Epithelial cell of proximal tubule (primary cell): ENCODE measurements at regions not wholly inside any gene's neighbourhood (a gene's known extent, or its start where the extent isn't known, plus 50 kb on each side); places are given as distances from the start of the nearest gene placed in this dataset.
A peak's percentile ranks its signal among the peaks of the same experiment; 100 is the strongest.

Experiments
- DNase-seq: peaks from one replicate; pipeline ENCODE4 v3.0.0-alpha.2; 2011; ENCODE audit warnings: low read depth
- H3K4me3 ChIP-seq: 2 replicates; pipeline ENCODE4 v1.5.1; 2011; ENCODE audit warnings: low read depth, mild to moderate bottlenecking, low read length
- TF ChIP-seq, protein P1 (sequence below): conservative IDR thresholded peaks from 2 replicates; pipeline ENCODE4 v1.5.1; 2012; ENCODE audit warnings: low read depth, mild to moderate bottlenecking, low read length

- TF ChIP-seq, protein P1, sequence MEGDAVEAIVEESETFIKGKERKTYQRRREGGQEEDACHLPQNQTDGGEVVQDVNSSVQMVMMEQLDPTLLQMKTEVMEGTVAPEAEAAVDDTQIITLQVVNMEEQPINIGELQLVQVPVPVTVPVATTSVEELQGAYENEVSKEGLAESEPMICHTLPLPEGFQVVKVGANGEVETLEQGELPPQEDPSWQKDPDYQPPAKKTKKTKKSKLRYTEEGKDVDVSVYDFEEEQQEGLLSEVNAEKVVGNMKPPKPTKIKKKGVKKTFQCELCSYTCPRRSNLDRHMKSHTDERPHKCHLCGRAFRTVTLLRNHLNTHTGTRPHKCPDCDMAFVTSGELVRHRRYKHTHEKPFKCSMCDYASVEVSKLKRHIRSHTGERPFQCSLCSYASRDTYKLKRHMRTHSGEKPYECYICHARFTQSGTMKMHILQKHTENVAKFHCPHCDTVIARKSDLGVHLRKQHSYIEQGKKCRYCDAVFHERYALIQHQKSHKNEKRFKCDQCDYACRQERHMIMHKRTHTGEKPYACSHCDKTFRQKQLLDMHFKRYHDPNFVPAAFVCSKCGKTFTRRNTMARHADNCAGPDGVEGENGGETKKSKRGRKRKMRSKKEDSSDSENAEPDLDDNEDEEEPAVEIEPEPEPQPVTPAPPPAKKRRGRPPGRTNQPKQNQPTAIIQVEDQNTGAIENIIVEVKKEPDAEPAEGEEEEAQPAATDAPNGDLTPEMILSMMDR, result no peak
- DNase-seq, result no peak
- H3K4me3 ChIP-seq, result no peak overlapping the region
Measured at GRCh38 chr2:71850306-71850801, 297.3 kb downstream of the CYP26B1 start.

- no peak overlapping the region for H3K4me3 ChIP-seq
- no peak for DNase-seq
- TF ChIP-seq, protein P1, result no peak
Measured at GRCh38 chr2:71849607-71850305, 297.9 kb downstream of the CYP26B1 start.

DNA sequence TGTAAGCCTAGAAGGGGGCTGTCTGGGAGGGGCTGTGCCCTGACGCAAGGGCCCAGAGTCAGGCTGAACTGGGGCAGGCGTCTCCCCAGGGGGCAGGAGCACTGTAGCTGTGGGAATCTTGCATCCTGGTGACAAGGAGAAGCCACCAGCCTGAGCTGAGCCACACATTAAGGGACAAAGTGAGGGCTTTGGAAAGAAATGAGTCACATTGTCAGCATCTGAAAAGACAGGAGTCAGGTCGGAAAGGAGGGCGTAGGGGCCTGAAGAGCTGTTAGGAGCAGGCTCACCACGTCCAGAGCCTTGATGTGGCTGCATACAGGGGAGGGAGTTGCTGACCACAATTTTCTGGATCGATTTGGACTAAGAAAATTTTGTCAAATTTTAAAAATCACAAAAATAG is 298.6 kb downstream of the CYP26B1 start:
- no peak for DNase-seq
- H3K4me3 ChIP-seq, result no peak overlapping the region
- TF ChIP-seq, protein P1, result no peak

- TF ChIP-seq, protein P1, result no peak
- no peak overlapping the region for H3K4me3 ChIP-seq
- no peak for DNase-seq
Measured at GRCh38 chr2:71846669-71847291, 300.9 kb downstream of the CYP26B1 start.

DNA sequence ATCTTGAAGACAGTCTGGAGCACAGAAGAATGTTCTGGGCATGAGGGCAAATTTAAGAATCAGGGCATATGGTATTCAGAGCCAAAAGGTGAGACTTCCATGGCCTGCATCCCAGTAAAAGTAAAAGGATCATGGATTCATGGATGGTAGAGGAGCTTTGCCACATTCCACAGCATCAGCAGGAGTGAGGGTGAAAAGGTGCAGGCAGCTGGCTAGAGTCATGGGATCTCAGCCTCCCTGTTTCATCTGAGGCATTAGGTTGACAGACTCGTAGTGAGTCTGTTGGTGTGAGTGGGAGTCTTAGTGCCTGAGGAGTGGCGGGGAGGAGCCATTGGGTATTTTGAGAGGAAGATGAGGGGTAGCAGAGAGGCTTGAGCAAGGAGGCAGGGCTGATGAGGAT is 301.6 kb downstream of the CYP26B1 start:
- TF ChIP-seq, protein P1, result no peak
- no peak overlapping the region for H3K4me3 ChIP-seq
- no peak for DNase-seq

DNA sequence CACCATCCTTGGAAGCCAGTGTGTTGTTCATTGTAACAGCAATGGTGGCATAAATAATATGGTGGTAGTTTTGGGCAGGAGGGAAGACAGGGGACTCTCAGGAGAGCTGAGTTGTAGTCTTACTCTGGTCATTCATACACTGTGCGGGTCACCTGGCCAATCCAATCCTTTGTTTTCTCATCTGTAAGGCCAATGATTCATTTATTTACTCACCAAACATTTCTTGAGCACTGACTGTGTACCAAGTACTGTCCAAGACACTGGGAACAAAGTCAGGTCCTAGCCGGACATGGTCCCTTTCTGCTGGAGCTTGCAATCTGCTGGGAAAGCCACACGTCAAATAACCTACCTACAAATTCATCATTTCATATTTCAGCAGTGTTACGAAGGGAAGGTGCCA is 302.7 kb downstream of the CYP26B1 start:
- no peak for DNase-seq
- H3K4me3 ChIP-seq, result no peak overlapping the region
- TF ChIP-seq, protein P1, result no peak

- no peak overlapping the region for H3K4me3 ChIP-seq
- TF ChIP-seq, protein P1, result no peak
- DNase-seq, result peak; percentile 7
Measured at GRCh38 chr2:71843391-71843850, 304.2 kb downstream of the CYP26B1 start.
